Pancreas (tissue), 10 donors: ENCODE measurements at regions not wholly inside any gene's neighbourhood (a gene's known extent, or its start where the extent isn't known, plus 50 kb on each side); places are given as distances from the start of the nearest gene placed in this dataset.

Source experiments
- ATAC-seq, 4 donors: fragments of 200-7000 bp; cut with Tn5 transposase; one replicate each; pipeline versions ENCODE4 v1.8.0 to v1.9.1; 2020; ENCODE audit warnings: mild to moderate bottlenecking in 4 of 4, moderate library complexity in 4 of 4
- DNase-seq, 6 donors: peaks; one replicate each; pipeline ENCODE4 v3.0.0-alpha.2; 2020
- FAIRE-seq: peaks from 2 replicates; lab custom pipeline; 2012; peaks lifted over from hg19 to GRCh38; lab: Jason Lieb, UNC
- H3K27ac ChIP-seq, 4 donors: fragments of 200-600 bp; sonication (generic); 1 replicate in 3 of 4; 2 replicates in 1 of 4; pipeline versions ENCODE4 v1.5.0 to v1.8.0; 2020
- H3K27me3 ChIP-seq, 4 donors: fragments of 200-600 bp; one replicate each; pipeline ENCODE4 v1.8.0; 2021
- H3K36me3 ChIP-seq, 3 donors: fragments of 200-600 bp; sonication (generic) in 1 of 3; one replicate each; pipeline versions ENCODE4 v1.5.0 to v1.8.0; 2020 to 2021
- H3K4me1 ChIP-seq, 3 donors: fragments of 200-600 bp; one replicate each; pipeline ENCODE4 v1.8.0; 2021
- H3K4me3 ChIP-seq, 4 donors: fragments of 200-600 bp; sonication (generic) in 2 of 4; one replicate each; pipeline versions ENCODE4 v1.5.0 to v1.8.0; 2020 to 2021
- H3K9me3 ChIP-seq, 4 donors: fragments of 200-600 bp; one replicate each; pipeline ENCODE4 v1.8.0; 2021
- WGBS, 2 donors: extraction: QIAGEN DNeasy Blood & Tissue Kit; methylation state at CpG; one replicate each; pipeline ENCODE4 v1.1.7; 2013; 5-methylcytosine and 5-hydroxymethylcytosine counted together
- intact Hi-C, 3 donors: fragments of 100-400 bp; cut with DNase I; formaldehyde crosslinking; loops; one replicate each; pipeline versions ENCODE4 v1.11.1 to v1.14.2; 2022
- TF ChIP-seq, protein P1 (sequence below), 4 donors: fragments of 200-600 bp; sonication (generic) in 3 of 4; IDR thresholded peaks; one replicate each; pipeline versions ENCODE4 v1.5.0 to v1.8.0; 2021; ENCODE audit warnings: antibody characterized with exemption in 4 of 4
- donor health status: healthy with polysubstance abuse.
- donor health status: DM: no; HTN: no; CAD: no; lungs with moderate emphysema.
- donor health status: DM: no; HTN: no; CAD: no.
- donor health status: control.
- donor health status: control.
- donor health status: Bipolar disorder and iron deficiency.
- donor health status: DM: yes; HTN: yes; CAD: no.
- donor health status: DM: no; HTN: no; CAD: no.
- donor health status: DM: no; HTN: no; CAD: no.
- donor health status: DM: yes; HTN: yes; CAD: no.

DNA sequence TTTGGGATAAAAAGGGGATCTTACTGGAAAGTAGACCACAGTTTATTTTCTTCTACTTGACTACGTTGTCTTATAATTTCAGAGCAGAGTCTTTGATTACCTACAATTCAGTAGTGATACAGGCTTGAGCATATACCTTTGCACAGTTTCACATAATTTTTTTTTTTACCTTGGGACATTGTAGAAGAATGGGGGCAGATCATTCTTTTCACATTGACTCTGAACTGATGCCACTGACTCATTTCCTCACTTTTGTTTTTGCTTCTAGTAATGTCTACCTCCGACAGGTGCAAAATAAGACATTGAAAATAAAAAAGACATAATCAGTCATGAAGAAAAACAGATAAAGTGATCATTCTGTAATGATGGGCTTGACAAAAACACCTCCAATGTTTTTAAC lies 688.3 kb upstream of the CHORDC1 start:
- intact Hi-C loops = no loop called here
- no peak for FAIRE-seq
- 56 to 76% methylated on average over 2 of the region's 2 CpGs for WGBS, 2 donors

DNA sequence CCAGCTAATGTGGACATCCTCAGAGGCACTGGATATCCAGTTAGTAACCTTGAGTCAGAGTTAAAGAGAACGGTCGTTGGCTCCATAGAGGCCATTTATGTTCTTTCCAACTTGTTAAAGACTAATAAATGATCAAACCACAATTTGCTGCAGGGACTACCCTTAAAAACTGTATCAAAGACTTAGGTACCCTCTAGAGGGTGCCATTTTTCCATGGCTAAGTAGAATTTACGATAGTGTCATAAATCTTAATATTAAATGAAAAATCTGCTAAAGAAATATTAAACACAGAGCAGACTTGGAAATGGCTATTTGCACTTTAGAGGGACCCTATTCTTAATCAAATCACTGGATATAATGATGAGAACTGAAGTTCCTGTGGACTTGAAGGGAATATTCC lies 685.2 kb upstream of the CHORDC1 start:
- intact Hi-C loops = no loop called here
- no peaks in the 10 kb centered on the region for H3K9me3 ChIP-seq
- no peak for FAIRE-seq
- H3K4me1 ChIP-seq = no peaks in the 10 kb centered on the region
- no peak overlapping the region for H3K27ac ChIP-seq
- no peaks in the 10 kb centered on the region for H3K27me3 ChIP-seq
- TF ChIP-seq, protein P1, sequence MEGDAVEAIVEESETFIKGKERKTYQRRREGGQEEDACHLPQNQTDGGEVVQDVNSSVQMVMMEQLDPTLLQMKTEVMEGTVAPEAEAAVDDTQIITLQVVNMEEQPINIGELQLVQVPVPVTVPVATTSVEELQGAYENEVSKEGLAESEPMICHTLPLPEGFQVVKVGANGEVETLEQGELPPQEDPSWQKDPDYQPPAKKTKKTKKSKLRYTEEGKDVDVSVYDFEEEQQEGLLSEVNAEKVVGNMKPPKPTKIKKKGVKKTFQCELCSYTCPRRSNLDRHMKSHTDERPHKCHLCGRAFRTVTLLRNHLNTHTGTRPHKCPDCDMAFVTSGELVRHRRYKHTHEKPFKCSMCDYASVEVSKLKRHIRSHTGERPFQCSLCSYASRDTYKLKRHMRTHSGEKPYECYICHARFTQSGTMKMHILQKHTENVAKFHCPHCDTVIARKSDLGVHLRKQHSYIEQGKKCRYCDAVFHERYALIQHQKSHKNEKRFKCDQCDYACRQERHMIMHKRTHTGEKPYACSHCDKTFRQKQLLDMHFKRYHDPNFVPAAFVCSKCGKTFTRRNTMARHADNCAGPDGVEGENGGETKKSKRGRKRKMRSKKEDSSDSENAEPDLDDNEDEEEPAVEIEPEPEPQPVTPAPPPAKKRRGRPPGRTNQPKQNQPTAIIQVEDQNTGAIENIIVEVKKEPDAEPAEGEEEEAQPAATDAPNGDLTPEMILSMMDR (IDR thresholded peaks at IDR 0.05) = no peak
- ATAC-seq = no peak
- H3K36me3 ChIP-seq = no peaks in the 10 kb centered on the region
- DNase-seq = no peak
- 40 to 57% methylated on average over 3 of the region's 3 CpGs for WGBS, 2 donors
- no peak overlapping the region for H3K4me3 ChIP-seq

More for the DNA sequence above, 688.3 kb upstream of the CHORDC1 start:
- Histone ChIP-seq H3K36me3 (no peaks in the 10 kb centered on the region), H3K4me3 (no peak overlapping the region), H3K4me1 (no peaks in the 10 kb centered on the region), H3K27me3 (no peaks in the 10 kb centered on the region), H3K9me3 (no peaks in the 10 kb centered on the region), H3K27ac (no peak overlapping the region)
- DNase-seq (no peak), ATAC-seq (no peak)
- TF ChIP-seq, protein P1 (IDR thresholded peaks at IDR 0.05) = no peak

DNA sequence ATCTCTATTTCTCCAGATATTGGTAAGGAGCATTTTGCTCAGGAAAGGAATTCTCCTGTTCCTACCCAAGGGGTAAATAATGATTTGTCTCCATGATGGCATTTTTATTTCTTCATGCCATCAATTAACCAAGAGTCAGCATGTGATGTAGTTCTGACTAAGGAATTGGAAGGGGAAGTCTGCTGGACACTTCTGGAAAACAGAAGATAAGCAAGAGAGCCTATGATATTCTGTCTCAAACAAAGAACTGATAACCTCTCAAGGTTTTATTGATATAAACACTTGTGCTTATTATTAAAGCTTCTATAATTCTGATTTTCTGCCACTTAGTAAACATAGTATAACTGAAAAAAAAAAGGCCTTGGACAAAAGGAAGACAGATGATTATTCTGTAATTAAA lies 673.0 kb upstream of the CHORDC1 start:
- no peaks in the 10 kb centered on the region for H3K27me3 ChIP-seq
- ATAC-seq (no peak), FAIRE-seq (no peak), DNase-seq (no peak)
- no peak overlapping the region for H3K4me3 ChIP-seq
- H3K4me1 ChIP-seq = no peaks in the 10 kb centered on the region
- no peaks in the 10 kb centered on the region for H3K9me3 ChIP-seq
- intact Hi-C loops = no loop called here
- TF ChIP-seq, protein P1 (IDR thresholded peaks at IDR 0.05) = no peak
- H3K27ac ChIP-seq = no peak overlapping the region
- no peaks in the 10 kb centered on the region for H3K36me3 ChIP-seq

DNA sequence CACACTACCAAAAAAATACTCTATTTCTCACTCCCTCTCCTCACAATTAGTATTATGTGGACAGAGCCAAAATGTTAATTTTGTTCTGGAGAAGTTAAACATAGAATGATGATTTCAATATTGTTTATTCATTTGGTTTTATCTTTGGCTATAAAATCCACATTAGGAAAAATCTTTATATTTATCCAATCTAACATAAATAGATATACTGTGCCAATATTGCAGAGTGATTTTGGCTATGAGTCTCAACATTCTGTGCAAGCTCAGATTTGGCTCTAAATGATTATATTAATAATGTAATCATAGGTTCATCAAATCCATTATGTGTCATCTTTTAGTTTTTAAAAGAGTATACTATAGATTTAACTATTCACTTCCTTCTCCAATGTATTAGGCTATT lies 667.5 kb upstream of the CHORDC1 start:
- Histone ChIP-seq H3K4me3 (no peak overlapping the region), H3K27ac (no peak overlapping the region), H3K27me3 (no peaks in the 10 kb centered on the region), H3K4me1 (no peaks in the 10 kb centered on the region), H3K9me3 (no peaks in the 10 kb centered on the region), H3K36me3 (no peaks in the 10 kb centered on the region)
- intact Hi-C loops = no loop called here
- TF ChIP-seq, protein P1 (IDR thresholded peaks at IDR 0.05) = no peak
- DNase-seq (no peak), ATAC-seq (no peak), FAIRE-seq (no peak)

DNA sequence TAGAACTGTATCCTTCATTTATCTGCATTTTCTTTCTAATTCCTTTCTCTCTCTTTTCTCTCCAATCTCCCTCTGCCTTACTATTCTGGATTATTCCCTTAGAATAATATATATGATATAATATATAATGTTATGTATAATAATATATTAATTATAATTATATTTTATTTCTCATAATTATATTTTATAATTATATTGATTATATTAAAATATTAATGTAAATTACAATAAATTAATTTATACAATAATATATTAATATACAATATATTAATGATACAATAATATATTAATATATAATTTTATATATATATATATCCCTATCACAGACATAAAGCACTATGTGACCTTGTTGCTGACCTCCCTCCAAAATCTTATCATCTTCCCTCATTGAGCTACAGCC lies 661.3 kb upstream of the CHORDC1 start:
- no peaks in the 10 kb centered on the region for H3K9me3 ChIP-seq
- intact Hi-C loops = no loop called here
- peak; percentile 72 for FAIRE-seq
- no peaks in the 10 kb centered on the region for H3K27me3 ChIP-seq
- no peaks in the 10 kb centered on the region for H3K36me3 ChIP-seq
- H3K4me1 ChIP-seq = no peaks in the 10 kb centered on the region
- no peak overlapping the region for H3K27ac ChIP-seq
- no peak for ATAC-seq
- TF ChIP-seq, protein P1 (IDR thresholded peaks at IDR 0.05) = no peak
- H3K4me3 ChIP-seq = no peak overlapping the region
- no peak for DNase-seq
